ENCODE measurements at regions not wholly inside any gene's neighbourhood (a gene's known extent, or its start where the extent isn't known, plus 50 kb on each side); places are given as distances from the start of the nearest gene placed in this dataset.
A peak's percentile ranks its signal among the peaks of the same experiment; 100 is the strongest.

DNA sequence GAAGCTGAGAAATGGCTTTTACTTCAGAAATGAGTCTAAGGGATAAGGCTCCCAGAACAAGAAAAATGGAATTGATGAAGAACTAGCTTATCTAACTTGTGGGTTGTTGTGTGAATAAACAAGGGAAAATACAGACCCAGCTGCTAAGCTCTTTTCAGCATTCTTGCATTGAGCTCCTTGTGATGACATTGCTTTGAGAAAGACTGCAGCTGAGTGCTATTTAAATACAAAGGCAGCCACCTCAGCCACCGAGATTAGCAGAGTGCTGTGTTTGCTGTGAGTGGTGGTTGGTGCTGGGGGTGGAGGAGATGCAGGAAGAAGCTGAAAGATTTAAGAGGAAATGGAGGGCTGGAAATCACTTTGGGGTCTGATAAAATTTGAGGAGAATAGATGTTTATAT, 396.0 kb upstream of the PRICKLE1 start:
- Histone ChIP-seq H3K4me1 (ENCODE audit: control insufficient read depth in 5 of 5, insufficient read depth in 5 of 5, low read length in 5 of 5) (peaks cover 0 to 3% (median 0%) of the 10 kb centered on the region in 5 donors), H3K9ac (ENCODE audit: insufficient read depth in 1 of 2, low read length in 2 of 2) (no peak overlapping the region), H3K27me3 (ENCODE audit: control insufficient read depth in 3 of 3, insufficient read depth in 3 of 3, low read length in 2 of 3) (no peaks in the 10 kb centered on the region), H3K27ac (ENCODE audit: low read depth in 1 of 2, low read length in 1 of 2) (no peak overlapping the region), H3K36me3 (ENCODE audit: control insufficient read depth in 4 of 4, insufficient read depth in 4 of 4, low read length in 4 of 4) (no peaks in the 10 kb centered on the region), H3K9me3 (ENCODE audit: control insufficient read depth in 4 of 4, insufficient read depth in 3 of 4, low read length in 3 of 4) (no peaks in the 10 kb centered on the region), H3K4me3 (no peak overlapping the region)
- 26 to 46% methylated on average over 1 of the region's 1 CpG for WGBS, 2 donors
- peak in 2 of 3 donors; percentile 34 to 48 for DNase-seq
- ATAC-seq (ENCODE audit: insufficient read depth, low FRiP score): no peak
- TF ChIP-seq, protein P1, sequence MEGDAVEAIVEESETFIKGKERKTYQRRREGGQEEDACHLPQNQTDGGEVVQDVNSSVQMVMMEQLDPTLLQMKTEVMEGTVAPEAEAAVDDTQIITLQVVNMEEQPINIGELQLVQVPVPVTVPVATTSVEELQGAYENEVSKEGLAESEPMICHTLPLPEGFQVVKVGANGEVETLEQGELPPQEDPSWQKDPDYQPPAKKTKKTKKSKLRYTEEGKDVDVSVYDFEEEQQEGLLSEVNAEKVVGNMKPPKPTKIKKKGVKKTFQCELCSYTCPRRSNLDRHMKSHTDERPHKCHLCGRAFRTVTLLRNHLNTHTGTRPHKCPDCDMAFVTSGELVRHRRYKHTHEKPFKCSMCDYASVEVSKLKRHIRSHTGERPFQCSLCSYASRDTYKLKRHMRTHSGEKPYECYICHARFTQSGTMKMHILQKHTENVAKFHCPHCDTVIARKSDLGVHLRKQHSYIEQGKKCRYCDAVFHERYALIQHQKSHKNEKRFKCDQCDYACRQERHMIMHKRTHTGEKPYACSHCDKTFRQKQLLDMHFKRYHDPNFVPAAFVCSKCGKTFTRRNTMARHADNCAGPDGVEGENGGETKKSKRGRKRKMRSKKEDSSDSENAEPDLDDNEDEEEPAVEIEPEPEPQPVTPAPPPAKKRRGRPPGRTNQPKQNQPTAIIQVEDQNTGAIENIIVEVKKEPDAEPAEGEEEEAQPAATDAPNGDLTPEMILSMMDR (IDR thresholded peaks at IDR 0.05; ENCODE audit: control extremely low read depth, extremely low read depth): no peak

DNA sequence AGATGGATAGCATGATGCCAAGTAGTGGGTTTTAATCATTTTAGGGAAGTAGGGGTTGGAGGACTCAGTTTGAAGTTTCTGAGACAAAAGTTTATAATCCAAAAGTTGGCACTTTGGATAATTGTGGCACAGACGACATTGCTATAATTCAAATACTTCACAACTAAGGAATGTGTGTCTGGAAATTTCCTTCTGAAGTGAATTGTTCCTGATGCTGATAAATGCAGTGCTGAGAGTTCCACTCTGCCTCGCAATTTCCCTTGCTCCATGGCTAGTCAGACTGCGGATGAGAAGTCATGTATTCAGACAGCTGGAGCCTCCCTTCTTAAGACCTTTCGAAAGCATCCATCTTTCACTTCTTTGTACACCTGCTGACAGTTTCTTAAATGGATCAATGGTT, 393.3 kb upstream of the PRICKLE1 start:
- H3K9me3 ChIP-seq (ENCODE audit: control insufficient read depth in 4 of 4, insufficient read depth in 3 of 4, low read length in 3 of 4): no peaks in the 10 kb centered on the region
- H3K27ac ChIP-seq (ENCODE audit: low read depth in 1 of 2, low read length in 1 of 2): no peak overlapping the region
- 74 to 91% methylated on average over 4 of the region's 4 CpGs for WGBS, 2 donors

DNA sequence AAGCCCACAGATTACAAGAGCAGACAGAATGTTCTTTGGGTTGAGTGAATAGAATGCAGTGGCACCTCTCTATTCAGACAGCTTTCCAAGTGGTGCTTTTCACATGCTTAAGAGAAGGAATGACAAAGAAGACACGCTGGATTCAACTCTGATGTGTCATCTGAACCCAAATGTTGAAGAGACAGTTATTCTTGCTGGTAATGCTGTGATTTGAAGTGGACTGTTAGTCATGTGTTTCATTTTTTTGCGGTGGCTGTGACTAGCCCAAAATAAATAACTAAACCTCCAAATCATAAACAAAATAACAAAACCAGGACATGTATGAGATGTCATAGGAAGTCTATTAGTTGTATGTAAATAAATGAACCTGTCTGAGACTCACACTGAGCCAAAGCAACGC, 391.8 kb upstream of the PRICKLE1 start:
- 79 to 92% methylated on average over 3 of the region's 3 CpGs for WGBS, 2 donors
- TF ChIP-seq, protein P1 (IDR thresholded peaks at IDR 0.05; ENCODE audit: control extremely low read depth, extremely low read depth): no peak
- Histone ChIP-seq H3K27ac (ENCODE audit: low read depth in 1 of 2, low read length in 1 of 2) (no peak overlapping the region), H3K4me3 (no peak overlapping the region), H3K9ac (ENCODE audit: insufficient read depth in 1 of 2, low read length in 2 of 2) (no peak overlapping the region), H3K36me3 (ENCODE audit: control insufficient read depth in 4 of 4, insufficient read depth in 4 of 4, low read length in 4 of 4) (no peaks in the 10 kb centered on the region), H3K4me1 (ENCODE audit: control insufficient read depth in 5 of 5, insufficient read depth in 5 of 5, low read length in 5 of 5) (peaks cover 0 to 8% (median 0%) of the 10 kb centered on the region in 5 donors), H3K27me3 (ENCODE audit: control insufficient read depth in 3 of 3, insufficient read depth in 3 of 3, low read length in 2 of 3) (no peaks in the 10 kb centered on the region), H3K9me3 (ENCODE audit: control insufficient read depth in 4 of 4, insufficient read depth in 3 of 4, low read length in 3 of 4) (no peaks in the 10 kb centered on the region)
- no peak for ATAC-seq (ENCODE audit: insufficient read depth, low FRiP score)
- DNase-seq: no peak

More for the DNA sequence above, 393.3 kb upstream of the PRICKLE1 start:
- TF ChIP-seq, protein P1 (IDR thresholded peaks at IDR 0.05; ENCODE audit: control extremely low read depth, extremely low read depth): no peak
- no peaks in the 10 kb centered on the region for H3K27me3 ChIP-seq (ENCODE audit: control insufficient read depth in 3 of 3, insufficient read depth in 3 of 3, low read length in 2 of 3)
- DNase-seq (peak in 1 of 3 donors; percentile 22), ATAC-seq (ENCODE audit: insufficient read depth, low FRiP score) (no peak)
- no peak overlapping the region for H3K4me3 ChIP-seq
- no peak overlapping the region for H3K9ac ChIP-seq (ENCODE audit: insufficient read depth in 1 of 2, low read length in 2 of 2)
- H3K4me1 ChIP-seq (ENCODE audit: control insufficient read depth in 5 of 5, insufficient read depth in 5 of 5, low read length in 5 of 5): peaks cover 0 to 8% (median 0%) of the 10 kb centered on the region in 5 donors
- H3K36me3 ChIP-seq (ENCODE audit: control insufficient read depth in 4 of 4, insufficient read depth in 4 of 4, low read length in 4 of 4): no peaks in the 10 kb centered on the region

DNA sequence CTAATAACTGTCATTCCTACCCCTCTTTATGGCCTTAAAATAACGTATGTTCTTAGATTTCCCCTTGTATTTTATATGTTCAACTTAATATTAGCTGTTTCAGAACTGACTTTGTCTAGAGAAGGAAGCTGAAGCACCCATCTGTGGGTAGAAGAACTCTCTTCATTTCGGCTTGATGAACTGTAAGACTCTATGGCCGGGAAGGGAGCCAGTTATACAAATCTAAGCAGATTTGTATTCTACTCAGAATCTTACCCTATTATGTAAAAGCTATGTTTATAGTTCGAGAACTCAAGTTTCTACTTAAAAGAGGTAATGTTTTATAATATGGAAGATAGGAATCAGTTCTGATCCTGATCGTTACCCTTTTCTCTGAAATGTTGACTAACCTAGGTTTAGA, 390.9 kb upstream of the PRICKLE1 start:
- peak in 2 of 3 donors; percentile 45 to 63 for DNase-seq
- Histone ChIP-seq H3K27ac (ENCODE audit: low read depth in 1 of 2, low read length in 1 of 2) (no peak overlapping the region), H3K36me3 (ENCODE audit: control insufficient read depth in 4 of 4, insufficient read depth in 4 of 4, low read length in 4 of 4) (no peaks in the 10 kb centered on the region), H3K4me1 (ENCODE audit: control insufficient read depth in 5 of 5, insufficient read depth in 5 of 5, low read length in 5 of 5) (peaks cover 0 to 8% (median 0%) of the 10 kb centered on the region in 5 donors), H3K27me3 (ENCODE audit: control insufficient read depth in 3 of 3, insufficient read depth in 3 of 3, low read length in 2 of 3) (no peaks in the 10 kb centered on the region), H3K4me3 (no peak overlapping the region), H3K9ac (ENCODE audit: insufficient read depth in 1 of 2, low read length in 2 of 2) (no peak overlapping the region), H3K9me3 (ENCODE audit: control insufficient read depth in 4 of 4, insufficient read depth in 3 of 4, low read length in 3 of 4) (peaks cover 0 to 2% (median 0%) of the 10 kb centered on the region in 4 donors)
- TF ChIP-seq, protein P1 (IDR thresholded peaks at IDR 0.05; ENCODE audit: control extremely low read depth, extremely low read depth): no peak
- 86% methylated on average over 5 of the region's 5 CpGs for WGBS, 2 donors
- no peak for ATAC-seq (ENCODE audit: insufficient read depth, low FRiP score)

Measured in lung (tissue), 11 donors.